A549 (cell line): ENCODE measurements at regions not wholly inside any gene's neighbourhood (a gene's known extent, or its start where the extent isn't known, plus 50 kb on each side); places are given as distances from the start of the nearest gene placed in this dataset.

ENCODE experiments used
- ATAC-seq, 2 experiments: fragments of 200-7000 bp in 1 of 2; fragments of >200 bp in 1 of 2; cut with Nextera tagmentation in 1 of 2; cut with Tn5 transposase in 1 of 2; 3 replicates each; pipeline versions ENCODE4 v1.8.0 to v1.9.1; 2018 to 2020; ENCODE audit warnings: mild to moderate bottlenecking in 1 of 2, moderate library complexity in 1 of 2
- CTCF ChIA-PET: fragments of 300-600 bp; sonication (Branson Sonifier 250); formaldehyde crosslinking; extraction: SDS; loops from one replicate; lab custom pipeline; 2021; ENCODE audit warnings: antibody characterized with exemption, inconsistent platforms; lab: Yijun Ruan, JAX
- POLR2A ChIA-PET: fragments of 350-600 bp; formaldehyde crosslinking; extraction: SDS; loops from one replicate; lab custom pipeline; 2021; ENCODE audit warnings: antibody characterized with exemption, inconsistent platforms; lab: Yijun Ruan, JAX
- DNase-seq, 2 experiments: peaks; one replicate each; pipeline versions ENCODE4 v3.0.0 to v3.0.0-alpha.2; 2011 to 2016; ENCODE audit warnings: low read depth in 1 of 2, low spot score in 1 of 2
- FAIRE-seq: peaks from 2 replicates; lab custom pipeline; 2011; peaks lifted over from hg19 to GRCh38; lab: Jason Lieb, UNC
- H3K27ac ChIP-seq, 2 experiments: fragments of >200 bp; sonication (Bioruptor Twin); formaldehyde crosslinking; 3 replicates each; pipeline ENCODE4 v1.5.1; 2016 to 2017
- H3K4me1 ChIP-seq: fragments of >200 bp; sonication (Bioruptor Twin); formaldehyde crosslinking; 3 replicates; pipeline ENCODE4 v1.6.1; 2016
- H3K4me2 ChIP-seq: fragments of >200 bp; sonication (Bioruptor Twin); formaldehyde crosslinking; 3 replicates; pipeline ENCODE4 v1.6.1; 2016
- H3K4me3 ChIP-seq: fragments of >200 bp; sonication (Bioruptor Twin); formaldehyde crosslinking; 3 replicates; pipeline ENCODE4 v1.5.1; 2016
- H3K9me3 ChIP-seq: fragments of >200 bp; sonication (Bioruptor Twin); formaldehyde crosslinking; 3 replicates; pipeline ENCODE4 v1.6.1; 2016
- CEBPB ChIP-seq, 2 experiments: fragments of >200 bp in 1 of 2; sonication (Bioruptor Twin) in 1 of 2; formaldehyde crosslinking in 1 of 2; IDR thresholded peaks; 2 replicates each; pipeline ENCODE4 v1.6.1; 2012 to 2016
- CHD4 ChIP-seq: fragments of 200-600 bp; sonication (generic); IDR thresholded peaks from 2 replicates; pipeline ENCODE4 v1.6.1; 2016; ENCODE audit warnings: antibody characterized with exemption, mild to moderate bottlenecking, borderline replicate concordance
- E2F6 ChIP-seq: IDR thresholded peaks from 2 replicates; pipeline ENCODE4 v1.6.1; 2012; ENCODE audit warnings: low read depth, borderline replicate concordance
- EHF ChIP-seq: fragments of 250-450 bp; sonication (Bioruptor Pico); IDR thresholded peaks from 2 replicates; pipeline ENCODE4 v1.5.0; 2020; ENCODE audit warnings: mild to moderate bottlenecking
- EHMT2 ChIP-seq: fragments of 200-600 bp; sonication (generic); IDR thresholded peaks from 2 replicates; pipeline ENCODE4 v1.6.1; 2016; ENCODE audit warnings: antibody characterized with exemption, low read depth, mild to moderate bottlenecking, moderate library complexity
- EP300 ChIP-seq, 2 experiments: fragments of >200 bp; sonication (Bioruptor Twin); formaldehyde crosslinking; IDR thresholded peaks; 2 replicates in 1 of 2; 3 replicates in 1 of 2; pipeline ENCODE4 v1.6.1; 2016 to 2017
- GATA3 ChIP-seq: IDR thresholded peaks from 2 replicates; pipeline ENCODE4 v1.6.1; 2012; ENCODE audit warnings: borderline replicate concordance
- HES2 ChIP-seq: fragments of >200 bp; sonication (Bioruptor Twin); formaldehyde crosslinking; IDR thresholded peaks from 2 replicates; pipeline ENCODE4 v1.6.1; 2016
- HMGXB4 ChIP-seq: fragments of 250-450 bp; sonication (Bioruptor Pico); IDR thresholded peaks from 2 replicates; pipeline ENCODE4 v1.5.0; 2021; ENCODE audit warnings: mild to moderate bottlenecking, moderate library complexity, borderline replicate concordance
- HOXB13 ChIP-seq: fragments of 250-450 bp; sonication (Bioruptor Pico); IDR thresholded peaks from 2 replicates; pipeline ENCODE4 v1.5.0; 2020; ENCODE audit warnings: low read depth, mild to moderate bottlenecking, moderate library complexity
- JUNB ChIP-seq: fragments of >200 bp; sonication (Bioruptor Twin); formaldehyde crosslinking; IDR thresholded peaks from 2 replicates; pipeline ENCODE4 v1.6.1; 2016
- KDM1A ChIP-seq: fragments of 200-600 bp; sonication (generic); IDR thresholded peaks from 2 replicates; pipeline ENCODE4 v1.6.1; 2016; ENCODE audit warnings: low read depth, mild to moderate bottlenecking
- KDM5A ChIP-seq: fragments of 200-600 bp; sonication (generic); IDR thresholded peaks from 2 replicates; pipeline ENCODE4 v1.6.1; 2016; ENCODE audit warnings: antibody characterized with exemption, mild to moderate bottlenecking
- NFE2L2 ChIP-seq: fragments of 150-350 bp; conservative IDR thresholded peaks from 2 replicates; pipeline ENCODE4 v1.6.1; 2014; ENCODE audit warnings: low read length
- RAD21 ChIP-seq, 2 experiments: fragments of >200 bp in 1 of 2; sonication (Bioruptor Twin) in 1 of 2; formaldehyde crosslinking in 1 of 2; IDR thresholded peaks in 1 of 2; conservative IDR thresholded peaks in 1 of 2; 2 replicates in 1 of 2; 3 replicates in 1 of 2; pipeline ENCODE4 v1.6.1; 2012 to 2018; ENCODE audit warnings: inconsistent platforms in 1 of 2
- RARB ChIP-seq: fragments of 250-450 bp; sonication (Bioruptor Pico); IDR thresholded peaks from 2 replicates; pipeline ENCODE4 v1.8.0; 2021; ENCODE audit warnings: mild to moderate bottlenecking, moderate library complexity
- REST ChIP-seq: fragments of 200-600 bp; sonication (generic); IDR thresholded peaks from 2 replicates; pipeline ENCODE4 v1.6.1; 2016; ENCODE audit warnings: antibody characterized with exemption, mild to moderate bottlenecking, moderate library complexity
- SREBF2 ChIP-seq: fragments of 450-650 bp; IDR thresholded peaks from 2 replicates; pipeline ENCODE4 v1.6.1; 2014; ENCODE audit warnings: mild to moderate bottlenecking, moderate library complexity
- ZNF302 ChIP-seq: fragments of 250-450 bp; sonication (Bioruptor Pico); IDR thresholded peaks from 2 replicates; pipeline ENCODE4 v1.9.0; 2021; ENCODE audit warnings: inconsistent platforms, mild to moderate bottlenecking, moderate library complexity
- WGBS: methylation state at CpG from one replicate; pipeline ENCODE4 v1.1.6; 2017; ENCODE audit errors: missing lambda C conversion rate; 5-methylcytosine and 5-hydroxymethylcytosine counted together

- H3K4me3 ChIP-seq: no peak overlapping the region
- H3K4me1 ChIP-seq: no peaks in the 10 kb centered on the region
- FAIRE-seq: no peak
- POLR2A ChIA-PET: no interaction called here
- no peak overlapping the region for H3K27ac ChIP-seq
- no peaks in the 10 kb centered on the region; the same call in 2 of the 3 replicates for H3K9me3 ChIP-seq
- no peak for TF ChIP-seq GATA3
- no peak for TF ChIP-seq HMGXB4 (CRISPR knock-in tag)
- TF ChIP-seq CHD4: no peak
- TF ChIP-seq REST: no peak
- TF ChIP-seq KDM5A: no peak
- no peak for TF ChIP-seq CEBPB (IDR thresholded peaks at IDR 0.05)
- TF ChIP-seq RAD21 (conservative IDR thresholded peaks at IDR 0.05 in 1 of 2, IDR thresholded peaks at IDR 0.05 in 1 of 2): no peak
- TF ChIP-seq RARB (CRISPR knock-in tag): no peak
- no peak for TF ChIP-seq HOXB13 (CRISPR knock-in tag)
- no peak for TF ChIP-seq HES2
- WGBS: 35% methylated on average over 5 of the region's 5 CpGs
- no peak for ATAC-seq
- DNase-seq: no peak
- H3K4me2 ChIP-seq: no peak overlapping the region
- CTCF ChIA-PET: interaction anchor here (1.6 kb wide), 1 partner anchor 11 kb away, joined by 3 read pairs; no protein-coding TSS in a partner anchor
Observed at GRCh38 chr5:111997308-111997707, 240.3 kb upstream of the NREP start.

- H3K27ac ChIP-seq: no peak overlapping the region
- H3K4me2 ChIP-seq: no peak overlapping the region
- FAIRE-seq (no peak), ATAC-seq (no peak), DNase-seq (no peak)
- no peaks in the 10 kb centered on the region for H3K4me1 ChIP-seq
- peaks cover 2% of the 10 kb centered on the region; the same call in 1 of the 3 replicates for H3K9me3 ChIP-seq
- POLR2A ChIA-PET: no interaction called here
- no peak overlapping the region for H3K4me3 ChIP-seq
- WGBS: 48% methylated on average over 2 of the region's 2 CpGs
- TF ChIP-seq SREBF2 (no peak), EHMT2 (no peak), EP300 (IDR thresholded peaks at IDR 0.05) (no peak), EHF (CRISPR knock-in tag) (no peak)
- CTCF ChIA-PET: interaction anchor here (1.6 kb wide), 1 partner anchor 12 kb away, joined by 3 read pairs; no protein-coding TSS in a partner anchor
Observed at GRCh38 chr5:111996574-111996973, 239.6 kb upstream of the NREP start.

GRCh38 chr5:111995701-111996100 is 238.7 kb upstream of the NREP start:
- ATAC-seq (no peak), FAIRE-seq (peak; percentile 7), DNase-seq (no peak)
- H3K27ac ChIP-seq: no peak overlapping the region
- H3K9me3 ChIP-seq: peaks cover 2% of the 10 kb centered on the region; the same call in 1 of the 3 replicates
- H3K4me1 ChIP-seq: no peaks in the 10 kb centered on the region
- H3K4me2 ChIP-seq: no peak overlapping the region
- ChIA-PET CTCF (no interaction called here), POLR2A (no interaction called here)
- no peak overlapping the region for H3K4me3 ChIP-seq
- 48% methylated on average over 4 of the region's 4 CpGs for WGBS
- TF ChIP-seq E2F6 (no peak), KDM1A (no peak), NFE2L2 (no peak), ZNF302 (no peak), HMGXB4 (CRISPR knock-in tag) (no peak), JUNB (no peak), REST (no peak)
